A549 (cell line): ENCODE measurements at regions not wholly inside any gene's neighbourhood (a gene's known extent, or its start where the extent isn't known, plus 50 kb on each side); places are given as distances from the start of the nearest gene placed in this dataset.

Experiments used
- ATAC-seq, 2 experiments: fragments of 200-7000 bp in 1 of 2; fragments of >200 bp in 1 of 2; cut with Nextera tagmentation in 1 of 2; cut with Tn5 transposase in 1 of 2; 3 replicates each; pipeline versions ENCODE4 v1.8.0 to v1.9.1; 2018 to 2020; ENCODE audit warnings: mild to moderate bottlenecking in 1 of 2, moderate library complexity in 1 of 2
- CTCF ChIA-PET: fragments of 300-600 bp; sonication (Branson Sonifier 250); formaldehyde crosslinking; extraction: SDS; loops from one replicate; lab custom pipeline; 2021; ENCODE audit warnings: antibody characterized with exemption, inconsistent platforms; lab: Yijun Ruan, JAX
- POLR2A ChIA-PET: fragments of 350-600 bp; formaldehyde crosslinking; extraction: SDS; loops from one replicate; lab custom pipeline; 2021; ENCODE audit warnings: antibody characterized with exemption, inconsistent platforms; lab: Yijun Ruan, JAX
- DNase-seq, 2 experiments: peaks; one replicate each; pipeline versions ENCODE4 v3.0.0 to v3.0.0-alpha.2; 2011 to 2016; ENCODE audit warnings: low read depth in 1 of 2, low spot score in 1 of 2
- FAIRE-seq: peaks from 2 replicates; lab custom pipeline; 2011; peaks lifted over from hg19 to GRCh38; lab: Jason Lieb, UNC
- H3K27ac ChIP-seq, 2 experiments: fragments of >200 bp; sonication (Bioruptor Twin); formaldehyde crosslinking; 3 replicates each; pipeline ENCODE4 v1.5.1; 2016 to 2017
- H3K4me1 ChIP-seq: fragments of >200 bp; sonication (Bioruptor Twin); formaldehyde crosslinking; 3 replicates; pipeline ENCODE4 v1.6.1; 2016
- H3K4me2 ChIP-seq: fragments of >200 bp; sonication (Bioruptor Twin); formaldehyde crosslinking; 3 replicates; pipeline ENCODE4 v1.6.1; 2016
- H3K4me3 ChIP-seq: fragments of >200 bp; sonication (Bioruptor Twin); formaldehyde crosslinking; 3 replicates; pipeline ENCODE4 v1.5.1; 2016
- H3K9me3 ChIP-seq: fragments of >200 bp; sonication (Bioruptor Twin); formaldehyde crosslinking; 3 replicates; pipeline ENCODE4 v1.6.1; 2016
- BCL3 ChIP-seq: fragments of >200 bp; sonication (Bioruptor Twin); formaldehyde crosslinking; IDR thresholded peaks from 3 replicates; pipeline ENCODE4 v1.6.1; 2016
- BHLHE40 ChIP-seq: IDR thresholded peaks from 2 replicates; pipeline ENCODE4 v1.6.1; 2012; ENCODE audit warnings: low read depth, low read length, inconsistent platforms
- CEBPB ChIP-seq, 2 experiments: fragments of >200 bp in 1 of 2; sonication (Bioruptor Twin) in 1 of 2; formaldehyde crosslinking in 1 of 2; IDR thresholded peaks; 2 replicates each; pipeline ENCODE4 v1.6.1; 2012 to 2016
- CHD4 ChIP-seq: fragments of 200-600 bp; sonication (generic); IDR thresholded peaks from 2 replicates; pipeline ENCODE4 v1.6.1; 2016; ENCODE audit warnings: antibody characterized with exemption, mild to moderate bottlenecking, borderline replicate concordance
- ELK1 ChIP-seq: fragments of 150-350 bp; IDR thresholded peaks from 2 replicates; pipeline ENCODE4 v1.6.1; 2014; ENCODE audit warnings: low read depth, mild to moderate bottlenecking, low read length
- EP300 ChIP-seq, 2 experiments: fragments of >200 bp; sonication (Bioruptor Twin); formaldehyde crosslinking; IDR thresholded peaks; 2 replicates in 1 of 2; 3 replicates in 1 of 2; pipeline ENCODE4 v1.6.1; 2016 to 2017
- HES2 ChIP-seq: fragments of >200 bp; sonication (Bioruptor Twin); formaldehyde crosslinking; IDR thresholded peaks from 2 replicates; pipeline ENCODE4 v1.6.1; 2016
- HMGXB4 ChIP-seq: fragments of 250-450 bp; sonication (Bioruptor Pico); IDR thresholded peaks from 2 replicates; pipeline ENCODE4 v1.5.0; 2021; ENCODE audit warnings: mild to moderate bottlenecking, moderate library complexity, borderline replicate concordance
- HOXB13 ChIP-seq: fragments of 250-450 bp; sonication (Bioruptor Pico); IDR thresholded peaks from 2 replicates; pipeline ENCODE4 v1.5.0; 2020; ENCODE audit warnings: low read depth, mild to moderate bottlenecking, moderate library complexity
- HOXB5 ChIP-seq: fragments of 250-450 bp; sonication (Bioruptor Pico); IDR thresholded peaks from 2 replicates; pipeline ENCODE4 v1.5.0; 2020; ENCODE audit warnings: mild to moderate bottlenecking, moderate library complexity
- KDM5A ChIP-seq: fragments of 200-600 bp; sonication (generic); IDR thresholded peaks from 2 replicates; pipeline ENCODE4 v1.6.1; 2016; ENCODE audit warnings: antibody characterized with exemption, mild to moderate bottlenecking
- MAFK ChIP-seq: fragments of 450-650 bp; IDR thresholded peaks from 2 replicates; pipeline ENCODE4 v1.6.1; 2014; ENCODE audit not compliant: partially characterized antibody
- MYC ChIP-seq: IDR thresholded peaks from 2 replicates; pipeline ENCODE4 v1.6.1; 2012; ENCODE audit warnings: mild to moderate bottlenecking, inconsistent platforms, low read length, improper control_type of control experiment, borderline replicate concordance
- PBX3 ChIP-seq: IDR thresholded peaks from 2 replicates; pipeline ENCODE4 v1.6.1; 2012
- POLR2A ChIP-seq: IDR thresholded peaks from 2 replicates; pipeline ENCODE4 v1.6.1; 2012; ENCODE audit warnings: mild to moderate bottlenecking, low read length
- POLR2AphosphoS2 ChIP-seq: conservative IDR thresholded peaks from 2 replicates; pipeline ENCODE4 v1.6.1; 2012; ENCODE audit warnings: low read length, improper control_type of control experiment, inconsistent platforms
- RFX5 ChIP-seq: fragments of 450-650 bp; IDR thresholded peaks from 2 replicates; pipeline ENCODE4 v1.7.1; 2014; ENCODE audit warnings: antibody characterized with exemption, mild to moderate bottlenecking, moderate library complexity
- RNF2 ChIP-seq: fragments of 200-600 bp; sonication (generic); IDR thresholded peaks from 2 replicates; pipeline ENCODE4 v1.6.1; 2016; ENCODE audit warnings: low read depth, mild to moderate bottlenecking, antibody characterized with exemption, moderate library complexity, borderline replicate concordance
- SMC3 ChIP-seq: fragments of >200 bp; sonication (Bioruptor Twin); formaldehyde crosslinking; IDR thresholded peaks from 3 replicates; pipeline ENCODE4 v1.6.1; 2018; ENCODE audit warnings: inconsistent platforms
- WGBS: methylation state at CpG from one replicate; pipeline ENCODE4 v1.1.6; 2017; ENCODE audit errors: missing lambda C conversion rate; 5-methylcytosine and 5-hydroxymethylcytosine counted together

GRCh38 chr2:217289907-217290280 is 430.0 kb upstream of the TNP1 start:
- no peak for FAIRE-seq
- H3K27ac ChIP-seq: no peak overlapping the region
- DNase-seq: no peak
- CTCF ChIA-PET: no interaction called here
- H3K4me2 ChIP-seq: no peak overlapping the region
- no peaks in the 10 kb centered on the region for H3K4me1 ChIP-seq
- no peak for ATAC-seq
- WGBS: 27% methylated on average over 2 of the region's 2 CpGs
- POLR2A ChIA-PET: no interaction called here
- H3K4me3 ChIP-seq: no peak overlapping the region
- TF ChIP-seq HMGXB4 (CRISPR knock-in tag): no peak
- TF ChIP-seq RFX5: no peak
- no peak for TF ChIP-seq HOXB5 (CRISPR knock-in tag)
- TF ChIP-seq CHD4: no peak
- no peak for TF ChIP-seq CEBPB (IDR thresholded peaks at IDR 0.05)
- no peak for TF ChIP-seq POLR2AphosphoS2
- TF ChIP-seq POLR2A: no peak
- no peaks in the 10 kb centered on the region for H3K9me3 ChIP-seq

GRCh38 chr2:217289177-217289906 is 429.5 kb upstream of the TNP1 start:
- POLR2A ChIA-PET: no interaction called here
- ATAC-seq (no peak), FAIRE-seq (no peak), DNase-seq (no peak)
- 80% methylated on average over 2 of the region's 2 CpGs for WGBS
- no peak overlapping the region for H3K4me2 ChIP-seq
- no peaks in the 10 kb centered on the region for H3K9me3 ChIP-seq
- TF ChIP-seq SMC3: no peak
- TF ChIP-seq EP300 (IDR thresholded peaks at IDR 0.05): no peak
- no peak for TF ChIP-seq ELK1
- no peak for TF ChIP-seq HOXB5 (CRISPR knock-in tag)
- no peak for TF ChIP-seq HES2
- TF ChIP-seq RNF2: no peak
- TF ChIP-seq POLR2A: no peak
- TF ChIP-seq PBX3: no peak
- TF ChIP-seq MYC: no peak
- TF ChIP-seq BHLHE40: no peak
- no peak for TF ChIP-seq KDM5A
- no peak for TF ChIP-seq HOXB13
- TF ChIP-seq BCL3: no peak
- no peak for TF ChIP-seq MAFK
- H3K27ac ChIP-seq: no peak overlapping the region
- no peak overlapping the region for H3K4me3 ChIP-seq
- no peaks in the 10 kb centered on the region for H3K4me1 ChIP-seq
- CTCF ChIA-PET: no interaction called here
